A549 (cell line): ENCODE measurements at regions not wholly inside any gene's neighbourhood (a gene's known extent, or its start where the extent isn't known, plus 50 kb on each side); places are given as distances from the start of the nearest gene placed in this dataset.

Source experiments
- CTCF ChIP-seq: fragments of >200 bp; sonication (Bioruptor Twin); formaldehyde crosslinking; IDR thresholded peaks from 3 replicates; pipeline ENCODE4 v1.5.1; 2016
- HOXA7 ChIP-seq: fragments of 250-450 bp; sonication (Bioruptor Pico); IDR thresholded peaks from 2 replicates; pipeline ENCODE4 v1.5.0; 2020; ENCODE audit warnings: mild to moderate bottlenecking, moderate library complexity
- KDM1A ChIP-seq: fragments of 200-600 bp; sonication (generic); IDR thresholded peaks from 2 replicates; pipeline ENCODE4 v1.6.1; 2016; ENCODE audit warnings: low read depth, mild to moderate bottlenecking
- MAFK ChIP-seq: fragments of 450-650 bp; IDR thresholded peaks from 2 replicates; pipeline ENCODE4 v1.6.1; 2014; ENCODE audit not compliant: partially characterized antibody
- MAX ChIP-seq: IDR thresholded peaks from 2 replicates; pipeline ENCODE4 v1.6.1; 2012
- POLR2A ChIP-seq: IDR thresholded peaks from 2 replicates; pipeline ENCODE4 v1.6.1; 2012; ENCODE audit warnings: mild to moderate bottlenecking, low read length
- REST ChIP-seq: fragments of 200-600 bp; sonication (generic); IDR thresholded peaks from 2 replicates; pipeline ENCODE4 v1.6.1; 2016; ENCODE audit warnings: antibody characterized with exemption, mild to moderate bottlenecking, moderate library complexity
- ZSCAN20 ChIP-seq: fragments of 250-450 bp; sonication (Bioruptor Pico); IDR thresholded peaks from 2 replicates; pipeline ENCODE4 v1.8.0; 2022; ENCODE audit warnings: mild to moderate bottlenecking, moderate library complexity

GRCh38 chr4:23324021-23324690 is 565.7 kb downstream of the PPARGC1A start:
- TF ChIP-seq CTCF, result no peak
- no peak for TF ChIP-seq MAX
- TF ChIP-seq REST, result no peak
- no peak for TF ChIP-seq ZSCAN20 (CRISPR knock-in tag)
- no peak for TF ChIP-seq KDM1A
- no peak for TF ChIP-seq POLR2A
- no peak for TF ChIP-seq MAFK
- TF ChIP-seq HOXA7 (CRISPR knock-in tag), result no peak
